ENCODE measurements at regions not wholly inside any gene's neighbourhood (a gene's known extent, or its start where the extent isn't known, plus 50 kb on each side); places are given as distances from the start of the nearest gene placed in this dataset.
"Not testable (repeated sequence)": the region's sequence is repeated elsewhere in the genome, so short reads cannot be mapped to it uniquely, and the experiment has no call there.

DNA sequence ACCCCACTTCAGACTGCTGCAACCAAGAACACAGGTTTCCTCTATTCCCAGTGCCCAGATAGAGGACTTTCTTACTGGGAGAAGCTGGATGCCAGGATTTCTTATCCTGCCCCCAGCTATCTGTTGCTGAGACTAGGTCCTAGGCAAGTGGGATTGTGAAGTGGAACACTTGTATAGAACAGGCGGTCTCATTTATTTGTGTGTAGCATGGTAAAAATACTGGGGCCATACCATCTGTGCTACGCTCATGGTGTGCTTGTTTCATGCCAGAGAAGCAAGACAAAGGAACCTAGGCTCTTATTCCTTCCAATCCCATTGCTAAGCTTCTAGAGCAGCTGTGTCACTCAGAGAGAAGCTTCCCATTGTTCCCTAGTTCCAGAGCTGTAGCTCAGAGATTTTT, 191.5 kb upstream of the EPHA6 start:
- Histone ChIP-seq H3K36me3 (no peaks in the 10 kb centered on the region), H3K27ac (no peak overlapping the region), H3K4me1 (no peaks in the 10 kb centered on the region), H3K27me3 (no peaks in the 10 kb centered on the region), H3K9me3 (no peaks in the 10 kb centered on the region), H3K4me3 (no peak overlapping the region)
- TF ChIP-seq, protein P1, sequence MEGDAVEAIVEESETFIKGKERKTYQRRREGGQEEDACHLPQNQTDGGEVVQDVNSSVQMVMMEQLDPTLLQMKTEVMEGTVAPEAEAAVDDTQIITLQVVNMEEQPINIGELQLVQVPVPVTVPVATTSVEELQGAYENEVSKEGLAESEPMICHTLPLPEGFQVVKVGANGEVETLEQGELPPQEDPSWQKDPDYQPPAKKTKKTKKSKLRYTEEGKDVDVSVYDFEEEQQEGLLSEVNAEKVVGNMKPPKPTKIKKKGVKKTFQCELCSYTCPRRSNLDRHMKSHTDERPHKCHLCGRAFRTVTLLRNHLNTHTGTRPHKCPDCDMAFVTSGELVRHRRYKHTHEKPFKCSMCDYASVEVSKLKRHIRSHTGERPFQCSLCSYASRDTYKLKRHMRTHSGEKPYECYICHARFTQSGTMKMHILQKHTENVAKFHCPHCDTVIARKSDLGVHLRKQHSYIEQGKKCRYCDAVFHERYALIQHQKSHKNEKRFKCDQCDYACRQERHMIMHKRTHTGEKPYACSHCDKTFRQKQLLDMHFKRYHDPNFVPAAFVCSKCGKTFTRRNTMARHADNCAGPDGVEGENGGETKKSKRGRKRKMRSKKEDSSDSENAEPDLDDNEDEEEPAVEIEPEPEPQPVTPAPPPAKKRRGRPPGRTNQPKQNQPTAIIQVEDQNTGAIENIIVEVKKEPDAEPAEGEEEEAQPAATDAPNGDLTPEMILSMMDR (IDR thresholded peaks at IDR 0.05): no peak
- ATAC-seq (no peak), DNase-seq (no peak)
- intact Hi-C loops (cut with DNase I): no loop called here

- H3K27ac ChIP-seq: no peak overlapping the region
- intact Hi-C loops (cut with DNase I): no loop called here
- no peaks in the 10 kb centered on the region for H3K36me3 ChIP-seq
- no peaks in the 10 kb centered on the region for H3K27me3 ChIP-seq
- TF ChIP-seq, protein P1 (IDR thresholded peaks at IDR 0.05): no peak
- DNase-seq (no peak), ATAC-seq (no peak)
- H3K4me3 ChIP-seq: no peak overlapping the region
- no peaks in the 10 kb centered on the region for H3K9me3 ChIP-seq
- H3K4me1 ChIP-seq: no peaks in the 10 kb centered on the region
Observed at GRCh38 chr3:96631050-96631449, 183.3 kb upstream of the EPHA6 start.

DNA sequence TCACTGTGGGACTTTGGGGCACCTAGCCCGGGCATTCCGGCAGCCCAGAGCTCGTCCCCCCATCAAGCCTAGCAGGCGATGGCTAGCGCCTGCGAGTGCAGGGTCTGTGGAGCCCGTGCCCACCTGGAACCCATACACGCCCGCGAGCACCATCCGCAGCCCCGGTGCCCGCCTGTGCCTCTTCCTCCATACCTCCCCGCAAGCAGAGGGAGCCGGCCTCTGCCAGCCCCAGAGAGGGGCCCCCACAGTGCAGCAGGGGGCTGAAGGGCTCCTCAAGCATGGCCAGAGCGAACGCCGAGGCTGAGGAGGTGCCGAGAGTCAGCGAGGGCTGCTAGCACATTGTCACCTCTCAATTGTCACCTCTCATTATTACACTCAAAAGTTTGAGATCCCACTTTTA, 167.8 kb upstream of the EPHA6 start:
- Histone ChIP-seq H3K4me3 (no peak overlapping the region), H3K27ac (no peak overlapping the region), H3K4me1 (no peaks in the 10 kb centered on the region), H3K27me3 (no peaks in the 10 kb centered on the region), H3K36me3 (no peaks in the 10 kb centered on the region), H3K9me3 (no peaks in the 10 kb centered on the region)
- no peak for ATAC-seq
- DNase-seq: no peak
- TF ChIP-seq, protein P1 (IDR thresholded peaks at IDR 0.05): no peak
- intact Hi-C loops (cut with DNase I): no loop called here

DNA sequence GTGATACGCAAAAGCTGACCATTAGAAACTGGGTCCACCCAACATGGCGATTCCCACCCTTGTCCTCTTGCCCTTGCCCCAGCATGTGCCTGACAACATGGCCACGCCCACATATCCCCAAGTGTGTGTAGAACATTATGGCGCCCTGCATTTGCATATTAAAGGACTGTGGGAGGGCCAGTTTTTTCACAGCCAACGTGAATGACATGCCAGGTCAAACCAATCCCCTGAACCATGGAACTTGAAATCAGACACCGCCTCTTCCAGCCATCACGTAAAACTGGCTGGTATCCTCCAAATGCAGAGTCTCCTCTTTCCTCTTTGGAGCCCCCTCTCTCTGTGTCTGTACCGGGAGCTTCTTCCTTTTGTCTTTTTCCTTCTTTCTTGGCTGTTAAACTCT, 156.7 kb upstream of the EPHA6 start:
- no peaks in the 10 kb centered on the region for H3K27me3 ChIP-seq
- H3K9me3 ChIP-seq: no peaks in the 10 kb centered on the region
- no peaks in the 10 kb centered on the region for H3K4me1 ChIP-seq
- no peak overlapping the region for H3K27ac ChIP-seq
- TF ChIP-seq, protein P1 (IDR thresholded peaks at IDR 0.05): no peak
- no peaks in the 10 kb centered on the region for H3K36me3 ChIP-seq
- no peak for ATAC-seq
- intact Hi-C loops (cut with DNase I): no loop called here
- no peak for DNase-seq
- no peak overlapping the region for H3K4me3 ChIP-seq

GRCh38 chr3:96671861-96672595, 142.4 kb upstream of the EPHA6 start:
- H3K4me1 ChIP-seq; H3K36me3 ChIP-seq; H3K27me3 ChIP-seq; DNase-seq; H3K4me3 ChIP-seq; H3K9me3 ChIP-seq; H3K27ac ChIP-seq; ATAC-seq; intact Hi-C loops (cut with DNase I): not testable (repeated sequence)

DNA sequence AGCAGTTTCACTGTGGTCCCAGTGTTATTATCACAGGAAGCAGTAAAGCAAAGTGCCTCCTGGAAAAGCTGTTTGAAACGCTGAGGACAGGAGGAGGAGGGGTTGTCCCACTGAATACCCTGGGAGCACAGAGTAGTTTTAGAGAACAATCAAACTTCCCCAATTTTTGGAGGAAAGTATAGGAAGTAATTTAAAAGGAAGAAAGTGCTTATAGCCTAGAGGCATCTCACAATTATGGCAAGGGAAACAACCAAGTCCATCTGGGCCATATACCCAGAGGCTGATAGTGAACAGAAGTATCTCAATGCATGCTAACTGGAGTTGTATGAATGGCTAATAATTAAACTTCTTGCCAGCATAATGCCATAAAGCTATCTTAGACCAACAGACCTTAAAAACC, 137.2 kb upstream of the EPHA6 start:
- H3K27me3 ChIP-seq: no peaks in the 10 kb centered on the region

More for the DNA sequence above, 137.2 kb upstream of the EPHA6 start:
- Histone ChIP-seq H3K4me3 (no peak overlapping the region), H3K9me3 (no peaks in the 10 kb centered on the region), H3K4me1 (no peaks in the 10 kb centered on the region), H3K27ac (no peak overlapping the region), H3K36me3 (no peaks in the 10 kb centered on the region)
- TF ChIP-seq, protein P1 (IDR thresholded peaks at IDR 0.05): no peak
- DNase-seq: no peak
- ATAC-seq: no peak
- intact Hi-C loops (cut with DNase I): no loop called here
